ENCODE measurements at regions not wholly inside any gene's neighbourhood (a gene's known extent, or its start where the extent isn't known, plus 50 kb on each side); places are given as distances from the start of the nearest gene placed in this dataset.

- ATAC-seq: no peak
Observed at GRCh38 chr6:133632206-133632605, 256.7 kb upstream of the TCF21 start.

DNA sequence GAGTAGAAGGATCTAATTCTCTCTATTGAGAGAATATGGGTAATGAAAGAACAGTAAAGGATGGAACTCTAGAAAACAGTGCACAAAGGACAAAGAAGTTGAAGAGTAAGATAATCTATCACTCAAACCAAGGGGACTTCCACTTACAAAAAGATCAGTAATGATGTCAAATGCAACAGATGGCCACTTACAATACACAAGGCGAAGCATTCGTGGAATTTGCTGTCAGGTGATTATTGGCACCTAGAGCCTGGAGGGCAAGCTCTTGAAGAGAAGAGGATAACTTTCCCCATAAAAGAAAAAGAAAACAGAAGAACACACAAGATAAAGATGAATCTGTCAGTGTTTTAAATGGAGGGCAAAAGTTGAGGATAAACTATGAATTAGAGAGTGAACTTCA, 256.0 kb upstream of the TCF21 start:
- ATAC-seq: no peak

- no peak for ATAC-seq
Observed at GRCh38 chr6:133634474-133634873, 254.4 kb upstream of the TCF21 start.

GRCh38 chr6:133635447-133635846, 253.5 kb upstream of the TCF21 start:
- ATAC-seq: no peak

DNA sequence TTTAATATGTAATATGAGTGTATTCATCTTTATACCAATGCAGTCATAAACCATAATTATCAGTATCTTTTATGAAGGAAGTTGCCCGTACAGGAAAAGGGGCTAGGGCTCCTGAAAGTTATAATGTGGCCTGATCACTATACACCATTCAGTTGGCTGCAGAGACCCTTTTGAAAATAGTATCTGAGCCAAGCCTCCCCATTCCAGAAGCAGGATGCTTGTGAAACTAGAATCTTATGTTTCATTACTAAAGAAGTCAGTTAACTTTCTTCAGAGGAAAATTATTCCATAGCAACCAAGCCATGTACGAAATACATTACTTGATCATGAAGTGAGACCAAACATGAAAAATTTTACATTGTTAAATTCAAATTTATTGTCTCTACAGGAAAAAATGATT, 251.5 kb upstream of the TCF21 start:
- ATAC-seq: no peak

DNA sequence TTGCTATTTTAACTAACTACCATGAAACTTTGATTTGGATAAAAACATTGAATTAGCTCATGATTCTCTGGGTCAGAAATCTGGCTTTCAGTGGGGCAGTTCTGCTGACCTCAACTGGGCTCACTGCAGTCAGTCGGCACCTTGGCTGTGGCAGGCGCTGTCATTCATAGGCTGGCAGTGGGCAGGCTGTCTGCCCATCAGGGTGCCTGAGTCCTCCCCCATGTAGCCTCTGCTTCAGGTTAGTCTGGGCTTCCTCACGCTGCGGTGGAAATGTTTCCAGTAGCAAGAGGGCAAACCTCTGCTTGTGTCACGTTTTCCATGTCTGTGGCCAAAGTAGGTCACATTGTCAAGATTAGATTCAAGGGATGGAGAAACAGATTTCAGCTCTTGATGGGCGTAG, 251.0 kb upstream of the TCF21 start:
- ATAC-seq: no peak

DNA sequence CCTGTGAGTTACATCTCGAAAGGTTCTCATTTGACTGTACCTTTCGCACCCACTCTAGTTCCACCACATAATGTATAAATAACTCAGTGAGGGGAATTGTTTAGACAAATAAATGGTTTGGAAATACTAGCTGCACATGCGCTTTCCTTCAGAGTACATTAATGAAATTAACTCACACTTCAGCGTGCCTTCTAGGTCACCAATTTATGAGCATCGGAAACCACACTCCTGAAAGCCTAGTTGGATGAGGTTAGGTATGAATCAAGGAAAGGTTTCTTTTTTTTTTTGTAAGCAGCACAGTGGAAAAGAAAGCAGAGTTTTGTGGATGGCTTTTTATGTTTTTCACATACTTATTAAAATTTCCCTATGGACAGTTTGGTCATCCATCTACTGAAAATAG, 247.8 kb upstream of the TCF21 start:
- ATAC-seq: no peak

DNA sequence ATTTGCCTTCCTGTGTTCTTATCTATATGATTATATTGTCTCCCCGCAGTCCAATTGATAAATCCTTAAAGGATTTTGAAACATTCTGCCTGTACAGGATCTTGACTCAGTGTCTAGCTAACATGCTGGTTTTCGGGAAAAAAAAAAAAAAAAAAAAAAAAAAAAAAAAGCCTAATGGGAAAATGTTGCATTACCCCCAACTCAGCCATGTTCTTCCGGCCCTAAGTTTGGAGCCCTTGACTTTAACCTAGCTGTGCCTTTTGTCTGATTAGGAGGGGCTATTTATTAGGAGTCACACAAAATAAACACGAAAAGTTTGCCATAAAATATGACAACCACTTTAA, 244.4 kb upstream of the TCF21 start:
- ATAC-seq: no peak

- no peak for ATAC-seq
Observed at GRCh38 chr6:133644892-133645619, 243.9 kb upstream of the TCF21 start.

DNA sequence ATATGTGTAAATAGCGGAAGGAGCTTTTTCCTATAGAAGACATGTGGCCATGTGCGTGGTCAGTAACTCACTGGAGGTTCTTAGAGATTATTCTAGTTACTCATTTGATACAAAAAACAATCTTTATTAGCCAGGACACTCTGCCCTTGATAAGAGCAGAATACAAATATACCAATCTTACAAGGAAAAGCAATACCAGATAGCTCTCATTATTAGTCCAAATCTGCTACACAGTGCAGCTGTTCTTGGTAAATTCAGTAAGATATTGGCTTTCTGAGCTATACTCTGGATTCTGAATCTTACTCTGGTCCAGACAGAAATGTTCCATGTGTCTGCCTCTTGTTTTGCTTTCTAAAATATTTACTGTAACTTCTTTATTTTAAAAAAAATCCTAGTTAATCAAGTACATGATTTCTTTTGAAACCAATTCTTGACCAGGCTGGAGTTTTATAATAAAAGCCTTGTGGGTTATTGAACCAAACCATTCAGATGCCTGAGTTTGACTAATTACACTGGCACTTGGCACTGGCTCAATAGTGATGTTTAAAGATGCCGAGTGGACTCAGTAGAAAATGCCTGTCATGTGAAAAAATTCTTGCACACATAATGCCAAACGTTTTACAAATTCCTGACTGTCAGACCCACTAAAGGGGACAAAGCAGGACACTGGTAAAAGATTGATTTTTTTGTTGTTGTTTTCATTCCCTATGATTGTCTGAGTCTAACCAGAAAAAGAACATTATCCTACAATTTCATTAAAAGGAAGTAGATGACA, 242.8 kb upstream of the TCF21 start:
- no peak for ATAC-seq

DNA sequence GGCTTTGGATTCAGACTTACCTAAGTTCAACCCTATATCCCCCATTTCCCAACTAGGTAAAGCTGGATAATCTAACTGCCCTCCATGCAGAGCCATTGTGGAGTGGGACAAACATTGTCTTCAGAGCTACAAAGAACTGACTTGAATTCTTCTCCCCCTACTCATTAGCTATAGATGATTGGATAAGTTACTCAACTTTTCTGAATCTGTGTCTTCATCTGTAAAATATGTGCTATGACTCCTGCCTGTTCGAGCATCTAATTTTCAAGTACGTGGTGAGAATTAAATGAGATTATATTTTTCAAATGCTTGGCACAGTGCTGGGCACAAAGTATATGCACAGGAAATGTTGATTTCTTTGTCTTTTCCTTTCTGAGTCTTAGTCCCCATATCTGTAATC, 240.3 kb upstream of the TCF21 start:
- no peak for ATAC-seq

GRCh38 chr6:133671376-133671775, 217.5 kb upstream of the TCF21 start:
- ATAC-seq: no peak

- ATAC-seq: no peak
Observed at GRCh38 chr6:133673056-133673455, 215.9 kb upstream of the TCF21 start.

DNA sequence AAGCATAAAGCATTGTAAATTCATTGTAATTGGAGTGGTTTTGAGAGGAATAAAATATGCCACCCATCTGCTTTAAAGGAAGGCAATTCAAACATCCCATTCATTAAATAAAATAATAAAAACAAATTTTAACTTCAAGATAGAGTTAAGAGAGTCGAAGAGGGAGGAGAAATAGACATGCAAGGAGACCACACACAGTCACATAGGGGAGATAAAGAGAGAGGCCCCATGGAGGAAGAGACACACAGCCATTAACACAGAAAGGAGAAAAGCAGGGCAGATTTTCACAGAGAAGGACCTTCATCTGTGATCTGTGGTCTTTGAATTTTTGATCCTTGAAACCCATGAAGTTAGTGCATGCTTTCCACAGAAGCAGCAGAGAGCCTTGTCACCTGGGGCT, 214.3 kb upstream of the TCF21 start:
- ATAC-seq: no peak

GRCh38 chr6:133680994-133681393, 207.9 kb upstream of the TCF21 start:
- ATAC-seq: no peak

DNA sequence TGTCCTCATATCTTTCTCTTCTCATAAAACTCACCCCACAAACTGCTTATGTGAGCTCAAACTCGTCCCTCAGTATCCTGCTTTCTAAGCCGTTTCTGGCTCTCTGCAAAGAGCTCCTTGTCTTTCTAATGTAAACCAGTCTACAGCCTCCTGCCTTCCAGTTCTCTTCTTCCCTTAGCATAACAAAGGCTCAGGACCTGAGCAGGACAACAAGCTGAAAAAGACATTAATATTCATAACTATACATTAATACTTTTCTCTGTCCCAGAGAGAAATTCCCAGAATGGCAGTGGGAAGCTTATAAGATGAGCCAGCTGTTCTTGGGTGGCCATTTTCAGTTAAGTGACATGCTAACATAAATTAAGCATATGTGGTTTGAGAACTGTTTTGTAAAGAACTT, 207.0 kb upstream of the TCF21 start:
- no peak for ATAC-seq

- ATAC-seq: no peak
Observed at GRCh38 chr6:133682506-133683307, 206.2 kb upstream of the TCF21 start.

GRCh38 chr6:133683308-133683580, 205.7 kb upstream of the TCF21 start:
- no peak for ATAC-seq

DNA sequence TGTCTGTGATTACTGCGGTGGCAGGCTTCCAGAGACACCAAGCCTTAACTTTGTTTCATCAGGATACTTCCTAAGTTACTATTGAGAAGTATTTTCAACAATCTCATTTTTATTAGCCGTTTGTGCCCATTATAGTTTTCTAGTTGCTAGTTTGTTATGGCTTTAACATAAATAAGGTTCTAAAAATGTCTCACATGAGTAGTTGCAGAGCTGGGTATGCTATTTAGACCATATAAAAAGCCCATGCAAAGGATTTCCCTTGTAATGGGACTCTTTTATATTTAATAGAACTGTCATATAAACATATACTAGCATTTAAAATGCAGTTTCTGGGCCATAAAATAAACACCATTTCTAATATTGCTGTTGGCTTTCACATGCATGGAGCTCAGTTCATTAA, 205.3 kb upstream of the TCF21 start:
- no peak for ATAC-seq

GRCh38 chr6:133688705-133689492, 200.0 kb upstream of the TCF21 start:
- no peak for ATAC-seq

GRCh38 chr6:133689863-133690262, 199.1 kb upstream of the TCF21 start:
- ATAC-seq: no peak

DNA sequence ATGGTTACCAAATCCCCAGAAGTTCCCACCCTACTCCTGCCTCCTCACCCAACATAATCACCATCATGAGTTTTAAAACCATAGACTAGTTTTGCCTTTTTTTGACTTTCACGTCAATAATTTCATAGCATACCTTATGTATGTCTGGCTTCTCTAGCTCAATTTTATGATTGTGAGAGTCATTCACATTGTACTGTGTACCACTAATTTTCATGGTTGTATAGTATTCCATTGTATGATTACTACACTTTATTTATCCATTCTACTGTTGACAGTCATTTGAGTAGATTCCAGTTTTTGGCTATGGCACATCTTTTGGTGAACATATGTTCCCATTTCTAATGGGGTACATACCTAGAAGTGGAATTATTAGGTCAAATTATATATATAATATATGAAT, 195.3 kb upstream of the TCF21 start:
- ATAC-seq: no peak

GRCh38 chr6:133697185-133697584, 191.7 kb upstream of the TCF21 start:
- ATAC-seq: no peak
